Small intestine (tissue), 7 donors: ENCODE measurements at regions not wholly inside any gene's neighbourhood (a gene's known extent, or its start where the extent isn't known, plus 50 kb on each side); places are given as distances from the start of the nearest gene placed in this dataset.
"Not testable (repeated sequence)": the region's sequence is repeated elsewhere in the genome, so short reads cannot be mapped to it uniquely, and the experiment has no call there.

Experiments
- DNase-seq, 2 donors: peaks; one replicate each; pipeline versions ENCODE4 v3.0.0 to v3.0.0-alpha.2; 2013
- FAIRE-seq: peaks from 2 replicates; lab custom pipeline; 2012; peaks lifted over from hg19 to GRCh38; lab: Jason Lieb, UNC
- H3K27ac ChIP-seq, 3 donors: one replicate each; pipeline ENCODE4 v1.5.1; 2013; ENCODE audit warnings: low read length in 2 of 3, mild to moderate bottlenecking in 2 of 3, control low read depth in 1 of 3, inconsistent platforms in 1 of 3, low read depth in 1 of 3, moderate library complexity in 1 of 3
- H3K27me3 ChIP-seq, 3 donors: one replicate each; pipeline ENCODE4 v1.6.1; 2013; ENCODE audit warnings: low read length in 3 of 3, inconsistent platforms in 1 of 3; ENCODE audit not compliant: control insufficient read depth in 3 of 3, insufficient read depth in 3 of 3
- H3K36me3 ChIP-seq, 3 donors: one replicate each; pipeline ENCODE4 v1.6.1; 2013; ENCODE audit warnings: low read length in 3 of 3, inconsistent platforms in 1 of 3, low read depth in 1 of 3, mild to moderate bottlenecking in 1 of 3, moderate library complexity in 1 of 3; ENCODE audit not compliant: control insufficient read depth in 3 of 3, insufficient read depth in 2 of 3
- H3K4me1 ChIP-seq, 3 donors: one replicate each; pipeline ENCODE4 v1.6.1; 2013; ENCODE audit warnings: low read length in 2 of 3, inconsistent platforms in 1 of 3, low read depth in 1 of 3, mild to moderate bottlenecking in 1 of 3, moderate library complexity in 1 of 3; ENCODE audit not compliant: control insufficient read depth in 3 of 3, insufficient read depth in 2 of 3
- H3K4me3 ChIP-seq, 3 donors: one replicate each; pipeline ENCODE4 v1.5.1; 2013; ENCODE audit warnings: low read length in 3 of 3, control low read depth in 1 of 3, inconsistent platforms in 1 of 3, low read depth in 1 of 3, mild to moderate bottlenecking in 1 of 3, moderate library complexity in 1 of 3
- H3K9me3 ChIP-seq, 2 donors: one replicate each; pipeline ENCODE4 v1.6.1; 2013; ENCODE audit warnings: low read depth in 1 of 2, low read length in 1 of 2; ENCODE audit not compliant: control insufficient read depth in 2 of 2, insufficient read depth in 1 of 2
- WGBS, 3 donors: extraction: QIAGEN DNeasy Blood & Tissue Kit; methylation state at CpG; one replicate each; pipeline ENCODE4 v1.1.7; 2013; 5-methylcytosine and 5-hydroxymethylcytosine counted together
- donor health status: healthy with polysubstance abuse.
- donor health status: control.
- donor health status: control.
- donor health status: Bipolar disorder and iron deficiency.
- donor health status: healthy.

DNA sequence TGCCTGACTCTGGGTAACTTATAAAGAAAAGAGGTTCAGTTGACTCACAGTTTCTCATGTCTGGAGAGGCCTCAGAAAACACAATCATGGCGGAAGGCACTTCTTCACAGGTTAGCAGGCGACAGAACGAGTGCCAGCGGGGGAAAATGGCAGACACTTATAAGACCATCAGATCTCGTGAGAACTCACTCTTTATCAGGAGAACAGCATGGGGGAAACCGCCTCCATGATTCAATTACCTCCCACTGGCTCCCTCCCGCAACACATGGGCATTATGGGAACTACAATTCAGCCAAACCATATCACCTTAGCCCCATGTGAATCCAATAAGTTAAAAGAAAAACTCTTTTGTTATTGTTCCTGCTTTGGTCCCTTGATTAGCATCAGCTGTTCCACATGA is 725.2 kb downstream of the LRRIQ3 start:
- no peaks in the 10 kb centered on the region for H3K9me3 ChIP-seq
- no peak overlapping the region for H3K27ac ChIP-seq
- no peaks in the 10 kb centered on the region for H3K36me3 ChIP-seq
- H3K4me3 ChIP-seq, result no peak overlapping the region
- FAIRE-seq (no peak), DNase-seq (no peak)
- 84 to 91% (median 90%) methylated on average over 7 of the region's 7 CpGs for WGBS, 3 donors
- no peaks in the 10 kb centered on the region for H3K4me1 ChIP-seq
- H3K27me3 ChIP-seq, result no peaks in the 10 kb centered on the region

- Histone ChIP-seq H3K4me1 (no peaks in the 10 kb centered on the region), H3K4me3 (no peak overlapping the region), H3K36me3 (no peaks in the 10 kb centered on the region), H3K27me3 (no peaks in the 10 kb centered on the region), H3K27ac (no peak overlapping the region), H3K9me3 (no peaks in the 10 kb centered on the region)
- FAIRE-seq (no peak), DNase-seq (no peak)
Measured at GRCh38 chr1:73467731-73468130, 730.2 kb downstream of the LRRIQ3 start.

GRCh38 chr1:73463873-73464272 is 734.1 kb downstream of the LRRIQ3 start:
- Histone ChIP-seq H3K4me1 (no peaks in the 10 kb centered on the region), H3K4me3 (no peak overlapping the region), H3K27me3 (no peaks in the 10 kb centered on the region), H3K9me3 (no peaks in the 10 kb centered on the region), H3K36me3 (no peaks in the 10 kb centered on the region), H3K27ac (no peak overlapping the region)
- FAIRE-seq (no peak), DNase-seq (no peak)
- WGBS, 3 donors, result 74 to 84% (median 80%) methylated on average over 2 of the region's 2 CpGs

GRCh38 chr1:73452522-73452921 is 745.5 kb downstream of the LRRIQ3 start:
- no peak for DNase-seq
- no peaks in the 10 kb centered on the region for H3K36me3 ChIP-seq
- no peak overlapping the region for H3K4me3 ChIP-seq
- H3K27me3 ChIP-seq, result peaks cover 0 to 3% (median 0%) of the 10 kb centered on the region in 3 donors
- FAIRE-seq, result no peak
- peaks cover 0 to 5% of the 10 kb centered on the region in 2 donors for H3K9me3 ChIP-seq
- 34 to 58% (median 45%) methylated on average over 2 of the region's 2 CpGs for WGBS, 3 donors
- no peak overlapping the region for H3K27ac ChIP-seq
- H3K4me1 ChIP-seq, result no peaks in the 10 kb centered on the region

DNA sequence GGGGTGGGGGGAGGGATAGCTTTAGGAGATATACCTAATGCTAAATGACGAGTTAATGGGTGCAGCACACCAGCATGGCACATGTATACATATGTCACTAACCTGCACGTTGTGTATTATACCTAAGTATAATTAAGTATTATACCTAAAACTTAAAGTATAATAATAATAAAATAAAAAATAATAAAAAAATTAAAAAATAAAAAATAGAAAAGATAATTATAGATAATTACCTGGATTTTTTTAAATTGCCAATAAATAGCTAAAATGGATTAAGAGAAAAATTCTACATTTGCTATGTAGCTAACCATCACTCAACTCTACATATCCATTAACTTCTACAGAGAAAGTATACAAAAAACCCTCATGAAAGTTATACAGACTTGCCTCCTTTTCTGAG is 747.3 kb downstream of the LRRIQ3 start:
- FAIRE-seq, H3K9me3 ChIP-seq, H3K4me3 ChIP-seq, H3K27me3 ChIP-seq, DNase-seq, H3K27ac ChIP-seq, H3K4me1 ChIP-seq, H3K36me3 ChIP-seq: not testable (repeated sequence)
- 87 to 98% (median 96%) methylated on average over 1 to 2 of the region's 2 CpGs for WGBS, 3 donors

GRCh38 chr1:73411479-73411878 is 786.5 kb downstream of the LRRIQ3 start:
- DNase-seq (no peak), FAIRE-seq (no peak)
- Histone ChIP-seq H3K27ac (no peak overlapping the region), H3K27me3 (no peaks in the 10 kb centered on the region), H3K36me3 (no peaks in the 10 kb centered on the region), H3K4me3 (no peak overlapping the region), H3K9me3 (no peaks in the 10 kb centered on the region), H3K4me1 (no peaks in the 10 kb centered on the region)
- WGBS, 3 donors, result 73 to 78% (median 77%) methylated on average over 3 of the region's 3 CpGs

GRCh38 chr1:73401666-73402065 is 796.3 kb downstream of the LRRIQ3 start:
- Histone ChIP-seq H3K36me3 (no peaks in the 10 kb centered on the region), H3K4me3 (no peak overlapping the region), H3K9me3 (no peaks in the 10 kb centered on the region), H3K4me1 (no peaks in the 10 kb centered on the region), H3K27ac (no peak overlapping the region), H3K27me3 (no peaks in the 10 kb centered on the region)
- FAIRE-seq, result no peak
- no peak for DNase-seq
- WGBS, 3 donors, result 82 to 93% (median 90%) methylated on average over 2 of the region's 2 CpGs

DNA sequence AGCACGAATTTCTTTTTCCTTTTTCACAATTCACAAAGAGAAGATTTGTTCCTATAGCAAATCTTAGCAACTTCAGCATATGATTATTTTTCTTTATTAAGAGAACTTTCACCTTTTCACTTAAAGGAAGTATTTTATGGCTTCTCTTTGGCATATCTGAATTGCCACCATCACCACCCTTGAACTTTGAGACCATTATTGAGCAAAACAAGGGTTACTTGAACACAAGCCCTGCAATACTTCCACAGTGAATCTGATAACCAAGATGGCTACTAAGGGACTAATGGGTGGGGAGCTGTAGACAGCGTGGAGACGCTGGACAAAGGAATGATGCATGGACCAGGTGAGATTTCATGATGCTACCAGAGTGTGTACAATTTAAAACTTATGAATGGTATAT is 815.0 kb downstream of the LRRIQ3 start:
- no peaks in the 10 kb centered on the region for H3K36me3 ChIP-seq
- WGBS, 3 donors, result 17 to 50% (median 32%) methylated on average over 3 of the region's 3 CpGs
- peak; percentile 66 to 92 for DNase-seq
- no peak overlapping the region for H3K27ac ChIP-seq
- peaks cover 0 to 2% (median 0%) of the 10 kb centered on the region in 3 donors for H3K4me1 ChIP-seq
- H3K9me3 ChIP-seq, result no peaks in the 10 kb centered on the region
- no peaks in the 10 kb centered on the region for H3K27me3 ChIP-seq
- H3K4me3 ChIP-seq, result no peak overlapping the region
- FAIRE-seq, result no peak

DNA sequence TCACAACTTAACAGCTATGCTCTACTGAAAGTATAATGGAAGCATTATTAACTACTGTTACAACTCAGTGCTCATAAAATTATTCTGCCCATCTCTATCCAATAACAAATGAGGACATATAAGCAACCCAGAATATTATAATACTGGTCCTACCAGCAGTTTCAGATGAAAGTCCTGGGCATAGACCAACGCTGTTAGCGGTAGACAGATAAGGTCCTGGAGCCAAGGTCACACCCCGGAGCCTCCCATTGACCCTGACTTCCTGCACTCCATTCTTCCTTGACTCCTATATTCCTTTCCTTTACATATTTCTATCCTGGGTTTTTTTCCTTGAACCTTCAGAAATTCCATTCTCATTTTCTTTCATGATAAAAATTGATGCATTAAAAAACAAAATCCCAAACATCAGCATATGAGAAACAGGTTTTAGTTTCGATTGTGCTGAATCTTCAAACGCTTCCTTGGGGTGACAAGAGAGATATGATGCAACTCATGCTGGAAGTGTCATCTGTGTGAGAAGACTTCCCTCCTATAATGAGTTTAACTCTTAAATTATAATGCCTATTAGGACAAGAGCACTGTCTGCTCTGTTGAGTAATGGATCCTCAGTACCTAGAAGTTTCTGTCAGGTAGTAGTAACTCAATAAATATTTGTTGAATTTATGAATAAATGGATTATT is 831.1 kb downstream of the LRRIQ3 start:
- no peak overlapping the region for H3K4me3 ChIP-seq
- no peaks in the 10 kb centered on the region for H3K27me3 ChIP-seq
- no peaks in the 10 kb centered on the region for H3K36me3 ChIP-seq
- FAIRE-seq (no peak), DNase-seq (peak in 1 of 2 donors; percentile 38)
- no peak overlapping the region for H3K27ac ChIP-seq
- no peaks in the 10 kb centered on the region for H3K9me3 ChIP-seq
- 37 to 67% (median 56%) methylated on average over 5 of the region's 5 CpGs for WGBS, 3 donors
- no peaks in the 10 kb centered on the region for H3K4me1 ChIP-seq
